Endothelial cell of umbilical vein (primary cell): ENCODE measurements at regions not wholly inside any gene's neighbourhood (a gene's known extent, or its start where the extent isn't known, plus 50 kb on each side); places are given as distances from the start of the nearest gene placed in this dataset.

Source experiments
- BruUV-seq: library from RNA; stranded (reverse); fragments of 400-500 nt; replicated peaks from 2 replicates; lab custom pipeline; 2021; lab: Mats Ljungman, UMichigan
- CTCF ChIA-PET: fragments of 300-600, 350-600 bp; sonication (Branson Sonifier 250); formaldehyde crosslinking; loops from one replicate; lab custom pipeline; 2021; ENCODE audit warnings: antibody characterized with exemption, inconsistent platforms; lab: Charles Lee
- POLR2A ChIA-PET: fragments of 300-600, 350-600 bp; sonication (Branson Sonifier 250); formaldehyde crosslinking; loops from one replicate; lab custom pipeline; 2021; ENCODE audit warnings: antibody characterized with exemption, inconsistent platforms; lab: Charles Lee
- DNase-seq: peaks from one replicate; pipeline ENCODE4 v3.0.0-alpha.2; 2011; ENCODE audit warnings: low read depth, low spot score
- FAIRE-seq: peaks from 2 replicates; lab custom pipeline; 2011; peaks lifted over from hg19 to GRCh38; lab: Jason Lieb, UNC
- H2AFZ ChIP-seq: 2 replicates; pipeline ENCODE4 v1.6.0; 2012; ENCODE audit warnings: low read depth, low read length, control low read depth, inconsistent platforms
- H3K27ac ChIP-seq: 2 replicates; pipeline ENCODE4 v1.5.1; 2011; ENCODE audit warnings: low read depth, mild to moderate bottlenecking, control low read depth, low read length, moderate library complexity; ENCODE audit not compliant: insufficient read depth
- H3K27me3 ChIP-seq, 2 experiments: 2 replicates each; pipeline versions ENCODE4 v1.6.0 to v1.6.1; 2011; ENCODE audit warnings: low read length in 2 of 2, mixed read lengths in 1 of 2; ENCODE audit not compliant: control insufficient read depth in 2 of 2, insufficient read depth in 2 of 2
- H3K36me3 ChIP-seq, 2 experiments: 2 replicates in 1 of 2; 3 replicates in 1 of 2; pipeline ENCODE4 v1.5.1; 2011; ENCODE audit warnings: low read length in 2 of 2, mild to moderate bottlenecking in 1 of 2, moderate library complexity in 1 of 2; ENCODE audit not compliant: control insufficient read depth in 2 of 2, insufficient read depth in 2 of 2; ENCODE audit errors: extremely low read depth in 1 of 2
- H3K4me1 ChIP-seq: 3 replicates; pipeline ENCODE4 v1.5.1; 2011; ENCODE audit warnings: mild to moderate bottlenecking, low read length; ENCODE audit not compliant: control insufficient read depth, insufficient read depth; ENCODE audit errors: extremely low read depth
- H3K4me2 ChIP-seq: 2 replicates; pipeline ENCODE4 v1.6.1; 2011; ENCODE audit warnings: low read length, control low read depth, mixed read lengths; ENCODE audit not compliant: insufficient read depth
- H3K4me3 ChIP-seq, 3 experiments: fragments of 200-600 bp in 1 of 3; sonication (generic), shearing (Covaris generic) in 1 of 3; replicated peaks in 1 of 3; 2 replicates each; pipeline ENCODE4 v1.5.1; 2011 to 2016; ENCODE audit warnings: control low read depth in 3 of 3, low read length in 3 of 3, mild to moderate bottlenecking in 2 of 3, inconsistent platforms in 1 of 3, low read depth in 1 of 3, moderate library complexity in 1 of 3; ENCODE audit not compliant: insufficient read depth in 1 of 3
- H3K79me2 ChIP-seq: 2 replicates; pipeline ENCODE4 v1.6.0; 2012; ENCODE audit warnings: low read length, inconsistent platforms; ENCODE audit not compliant: control insufficient read depth, insufficient read depth
- H3K9ac ChIP-seq: replicated peaks from 2 replicates; pipeline ENCODE3; 2011; ENCODE audit warnings: low read length, control low read depth; ENCODE audit not compliant: insufficient read depth; ENCODE audit errors: extremely low read depth
- H3K9me1 ChIP-seq: replicated peaks from 3 replicates; pipeline ENCODE4 v1.6.0; 2011; ENCODE audit warnings: mild to moderate bottlenecking, low read length; ENCODE audit not compliant: control insufficient read depth, insufficient read depth; ENCODE audit errors: extremely low read depth
- H3K9me3 ChIP-seq: replicated peaks from 2 replicates; pipeline ENCODE4 v1.5.1; 2012; ENCODE audit warnings: low read length, inconsistent platforms; ENCODE audit not compliant: control insufficient read depth, insufficient read depth
- H4K20me1 ChIP-seq: replicated peaks from 2 replicates; pipeline ENCODE3; 2011; ENCODE audit warnings: mild to moderate bottlenecking, low read length; ENCODE audit not compliant: control insufficient read depth, insufficient read depth; ENCODE audit errors: extremely low read depth
- EZH2 ChIP-seq: IDR thresholded peaks from 2 replicates; pipeline ENCODE4 v1.6.1; 2012; ENCODE audit warnings: borderline replicate concordance, low read depth, mild to moderate bottlenecking, moderate library complexity, low read length, inconsistent platforms; ENCODE audit not compliant: severe bottlenecking
- FOS ChIP-seq: IDR thresholded peaks from 2 replicates; pipeline ENCODE4 v1.6.1; 2011; ENCODE audit warnings: mild to moderate bottlenecking, low read length, moderate library complexity, borderline replicate concordance; ENCODE audit not compliant: insufficient read depth
- GATA2 ChIP-seq: IDR thresholded peaks from 2 replicates; pipeline ENCODE4 v1.7.0; 2011; ENCODE audit warnings: low read depth, mild to moderate bottlenecking, moderate library complexity, mixed read lengths, low read length; ENCODE audit not compliant: insufficient read length, insufficient read depth
- JUN ChIP-seq: IDR thresholded peaks from 2 replicates; pipeline ENCODE4 v1.6.1; 2011; ENCODE audit warnings: borderline replicate concordance, low read depth; ENCODE audit not compliant: insufficient read length, insufficient read depth
- POLR2AphosphoS5 ChIP-seq: IDR thresholded peaks from 2 replicates; pipeline ENCODE4 v1.6.1; 2012; ENCODE audit warnings: low read depth, mild to moderate bottlenecking, control low read depth, low read length, moderate library complexity; ENCODE audit not compliant: insufficient read depth
- dilution Hi-C: fragments of 300-500 bp; cut with MboI; formaldehyde crosslinking; loops from one replicate; pipeline ENCODE4 v1.15.0; 2019; ENCODE audit warnings: low sequenced_read_pairs; ENCODE audit not compliant: extremely low pct_ligation_motif_present
- intact Hi-C: fragments of 100-400 bp; cut with micrococcal nuclease; formaldehyde crosslinking; loops from one replicate; pipeline ENCODE4 v1.10.0; 2022
- TF ChIP-seq, protein P1 (sequence below): IDR thresholded peaks from 2 replicates; pipeline ENCODE4 v1.6.1; 2011; ENCODE audit not compliant: insufficient read depth, insufficient read length

DNA sequence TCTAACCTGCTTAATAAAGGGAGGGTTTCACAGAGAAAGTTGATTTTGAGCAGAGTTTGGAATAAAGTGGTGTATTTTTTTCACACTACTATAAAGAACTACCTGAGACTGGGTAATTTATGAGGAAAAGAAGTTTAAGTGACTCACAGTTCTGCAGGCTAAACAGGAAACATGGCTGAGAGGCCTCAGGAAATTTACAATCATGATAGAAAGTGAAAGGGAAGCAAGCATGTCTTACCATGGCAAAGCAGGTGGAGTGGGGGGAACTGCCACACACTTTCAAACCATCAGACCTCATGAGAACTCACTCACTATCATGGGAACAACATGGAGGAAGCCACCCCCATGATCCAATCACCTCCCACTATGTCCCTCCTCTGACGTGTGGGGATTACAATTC lies 546.7 kb downstream of the EPHA4 start:
- no peak overlapping the region for H3K4me3 ChIP-seq
- H3K36me3 ChIP-seq, result no peaks in the 10 kb centered on the region
- dilution Hi-C loops, result no loop called here
- peaks cover 7% of the 10 kb centered on the region for H3K4me1 ChIP-seq
- no peak overlapping the region for H3K27ac ChIP-seq
- H4K20me1 ChIP-seq, result no peaks in the 10 kb centered on the region
- ChIA-PET POLR2A (no interaction called here), CTCF (interaction anchor here (0.7 kb wide), 1 partner anchor 19 kb away, joined by 3 read pairs; no protein-coding TSS in a partner anchor)
- TF ChIP-seq POLR2AphosphoS5, result no peak
- TF ChIP-seq FOS, result peak; percentile 51
- TF ChIP-seq JUN, result peak; percentile 14
- FAIRE-seq (peak; percentile 76), DNase-seq (peak; percentile 81)
- BruUV-seq, result no TSS peak
- no peak overlapping the region for H3K9ac ChIP-seq
- no peaks in the 10 kb centered on the region for H3K9me1 ChIP-seq
- H3K4me2 ChIP-seq, result peak overlapping the region; percentile 64
- H2AFZ ChIP-seq, result no peak overlapping the region
- intact Hi-C loops, result no loop called here
- H3K79me2 ChIP-seq, result no peaks in the 10 kb centered on the region
- no peaks in the 10 kb centered on the region for H3K9me3 ChIP-seq
- H3K27me3 ChIP-seq, result no peaks in the 10 kb centered on the region

DNA sequence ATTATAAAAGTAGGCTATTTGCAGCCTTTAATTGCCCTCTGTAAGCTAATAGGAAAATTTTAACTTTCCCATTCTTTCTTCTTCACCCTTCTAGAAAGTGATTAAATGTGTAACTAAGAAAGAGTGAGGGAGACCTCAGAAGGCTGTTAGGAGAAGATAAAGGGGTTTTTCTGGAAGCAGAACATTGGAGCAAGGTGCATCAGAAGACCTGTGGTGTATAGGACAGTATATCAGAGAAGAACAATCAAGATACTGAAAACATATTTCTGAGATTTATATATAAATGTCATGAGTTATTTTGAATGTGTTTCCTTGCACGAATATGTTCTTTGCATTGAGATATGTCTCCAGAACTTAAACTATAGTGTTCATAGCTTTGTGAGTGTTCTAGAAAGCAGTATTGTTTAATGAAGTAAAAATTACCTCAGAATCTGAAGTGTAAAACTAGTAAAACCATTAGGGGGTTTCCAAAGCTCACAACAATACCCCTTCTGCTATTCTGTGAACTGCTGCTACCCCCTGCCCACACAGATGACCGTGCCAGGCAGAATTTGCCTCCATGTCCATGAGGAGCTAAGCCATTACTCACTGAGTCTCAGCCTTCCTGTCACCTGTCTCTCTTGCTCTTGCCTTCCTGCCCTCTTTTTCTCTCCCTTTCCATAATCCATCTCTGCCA lies 537.9 kb downstream of the EPHA4 start:
- no peak overlapping the region for H3K4me3 ChIP-seq
- no peaks in the 10 kb centered on the region for H3K36me3 ChIP-seq
- H3K4me1 ChIP-seq, result no peaks in the 10 kb centered on the region
- no TSS peak for BruUV-seq
- H2AFZ ChIP-seq, result no peak overlapping the region
- no peaks in the 10 kb centered on the region for H4K20me1 ChIP-seq
- no peaks in the 10 kb centered on the region for H3K79me2 ChIP-seq
- dilution Hi-C loops, result no loop called here
- ChIA-PET CTCF (no interaction called here), POLR2A (no interaction called here)
- H3K27me3 ChIP-seq, result no peaks in the 10 kb centered on the region
- H3K9me3 ChIP-seq, result no peaks in the 10 kb centered on the region
- no peak for DNase-seq
- no peak overlapping the region for H3K27ac ChIP-seq
- H3K4me2 ChIP-seq, result no peak overlapping the region
- FAIRE-seq, result no peak
- no peak overlapping the region for H3K9ac ChIP-seq
- TF ChIP-seq GATA2, result no peak
- TF ChIP-seq JUN, result no peak
- TF ChIP-seq, protein P1, sequence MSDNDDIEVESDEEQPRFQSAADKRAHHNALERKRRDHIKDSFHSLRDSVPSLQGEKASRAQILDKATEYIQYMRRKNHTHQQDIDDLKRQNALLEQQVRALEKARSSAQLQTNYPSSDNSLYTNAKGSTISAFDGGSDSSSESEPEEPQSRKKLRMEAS, result no peak
- no peak for TF ChIP-seq EZH2
- no peaks in the 10 kb centered on the region for H3K9me1 ChIP-seq
- intact Hi-C loops, result no loop called here
